ENCODE measurements at regions not wholly inside any gene's neighbourhood (a gene's known extent, or its start where the extent isn't known, plus 50 kb on each side); places are given as distances from the start of the nearest gene placed in this dataset.
A peak's percentile ranks its signal among the peaks of the same experiment; 100 is the strongest.

DNA sequence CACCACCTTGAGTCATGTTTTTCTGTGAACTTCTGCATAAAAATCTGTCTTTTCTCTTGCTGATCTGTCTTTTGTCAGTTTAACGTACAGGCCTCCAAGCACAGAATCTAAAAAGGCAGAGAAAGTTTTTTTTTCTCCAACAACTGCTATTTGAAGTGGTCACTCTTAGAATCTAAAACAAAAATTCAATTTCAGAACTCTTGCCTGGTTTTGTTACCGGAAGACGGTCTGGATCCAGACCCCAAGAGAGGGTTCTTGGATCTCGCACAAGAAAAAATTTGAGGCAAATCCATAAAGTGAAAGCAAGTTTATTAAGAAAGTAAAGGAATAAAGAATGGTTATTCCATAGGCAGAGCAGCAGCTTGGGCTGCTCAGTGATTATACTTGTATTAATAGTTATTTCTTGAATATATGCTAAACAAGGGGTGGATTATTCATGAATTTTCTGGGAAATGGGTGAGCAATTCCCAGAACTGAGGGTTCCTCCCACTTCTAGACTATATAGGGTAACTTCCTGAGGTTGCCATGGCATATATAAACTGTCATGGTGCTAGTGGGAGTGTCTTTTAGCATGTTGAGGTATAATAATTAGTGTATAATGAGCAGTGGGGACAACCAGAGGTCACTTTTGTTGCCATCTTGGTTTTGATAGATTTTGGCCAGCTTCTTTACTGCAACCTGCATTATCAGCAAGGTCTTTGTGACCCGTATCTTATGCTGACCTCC, 150.0 kb upstream of the PLEKHA5 start:
- FAIRE-seq (no peak), ATAC-seq (no peak), DNase-seq (ENCODE audit: extremely low read depth in 1 of 4, low spot score in 3 of 4) (no peak)
- Histone ChIP-seq H3K9ac (ENCODE audit: insufficient read depth in 1 of 2, low read depth in 2 of 2, low read length in 2 of 2) (no peak overlapping the region), H3K9me3 (replicated peaks; ENCODE audit: control insufficient read depth, insufficient read depth, low read depth, low read length) (0 out of 2 replicates have a peak, but pooled peaks cover 1% of the 10 kb centered on the region), H4K20me1 (replicated peaks; ENCODE audit: control insufficient read depth, insufficient read depth, low read length) (no peaks in the 10 kb centered on the region), H3K79me2 (ENCODE audit: control insufficient read depth, insufficient read depth, low read length) (no peaks in the 10 kb centered on the region), H3K4me3 (no peak overlapping the region), H3K4me1 (replicated peaks in 1 of 2; ENCODE audit: control insufficient read depth in 2 of 2, insufficient read depth in 2 of 2, low read length in 2 of 2) (no peaks in the 10 kb centered on the region; a peak in 1 of 5 replicates), H3K9me1 (ENCODE audit: control insufficient read depth, insufficient read depth, low read length) (no peaks in the 10 kb centered on the region), H2AFZ (ENCODE audit: low read depth, low read length) (no peak overlapping the region), H3K4me2 (ENCODE audit: insufficient read depth, low read length) (no peak overlapping the region), H3K27me3 (ENCODE audit: control insufficient read depth in 2 of 2, insufficient read depth in 2 of 2, low read length in 2 of 2) (no peaks in the 10 kb centered on the region), H3K27ac (ENCODE audit: extremely low read depth, low read depth, low read length) (no peak overlapping the region), H3K36me3 (ENCODE audit: control insufficient read depth, insufficient read depth, low read length) (no peaks in the 10 kb centered on the region)
- WGBS (ENCODE audit: insufficient coverage, low coverage, missing lambda C conversion rate), result 53% methylated on average over 5 of the region's 5 CpGs
- in situ Hi-C loops (cut with MboI) (no loop called here), intact Hi-C loops (cut with micrococcal nuclease) (no loop called here)
- no TSS peak for BruUV-seq (replicated peaks)
- TF ChIP-seq L3MBTL2 (IDR thresholded peaks at IDR 0.05) (no peak), SMARCA4 (IDR thresholded peaks at IDR 0.05) (no peak), ZNF785 (CRISPR knock-in tag; IDR thresholded peaks at IDR 0.05) (no peak), STAT5A (IDR thresholded peaks at IDR 0.05; ENCODE audit: borderline replicate concordance, low read length) (peak; percentile 45; the same call in 1 of the 2 replicates)
- TF ChIP-seq, protein P1, sequence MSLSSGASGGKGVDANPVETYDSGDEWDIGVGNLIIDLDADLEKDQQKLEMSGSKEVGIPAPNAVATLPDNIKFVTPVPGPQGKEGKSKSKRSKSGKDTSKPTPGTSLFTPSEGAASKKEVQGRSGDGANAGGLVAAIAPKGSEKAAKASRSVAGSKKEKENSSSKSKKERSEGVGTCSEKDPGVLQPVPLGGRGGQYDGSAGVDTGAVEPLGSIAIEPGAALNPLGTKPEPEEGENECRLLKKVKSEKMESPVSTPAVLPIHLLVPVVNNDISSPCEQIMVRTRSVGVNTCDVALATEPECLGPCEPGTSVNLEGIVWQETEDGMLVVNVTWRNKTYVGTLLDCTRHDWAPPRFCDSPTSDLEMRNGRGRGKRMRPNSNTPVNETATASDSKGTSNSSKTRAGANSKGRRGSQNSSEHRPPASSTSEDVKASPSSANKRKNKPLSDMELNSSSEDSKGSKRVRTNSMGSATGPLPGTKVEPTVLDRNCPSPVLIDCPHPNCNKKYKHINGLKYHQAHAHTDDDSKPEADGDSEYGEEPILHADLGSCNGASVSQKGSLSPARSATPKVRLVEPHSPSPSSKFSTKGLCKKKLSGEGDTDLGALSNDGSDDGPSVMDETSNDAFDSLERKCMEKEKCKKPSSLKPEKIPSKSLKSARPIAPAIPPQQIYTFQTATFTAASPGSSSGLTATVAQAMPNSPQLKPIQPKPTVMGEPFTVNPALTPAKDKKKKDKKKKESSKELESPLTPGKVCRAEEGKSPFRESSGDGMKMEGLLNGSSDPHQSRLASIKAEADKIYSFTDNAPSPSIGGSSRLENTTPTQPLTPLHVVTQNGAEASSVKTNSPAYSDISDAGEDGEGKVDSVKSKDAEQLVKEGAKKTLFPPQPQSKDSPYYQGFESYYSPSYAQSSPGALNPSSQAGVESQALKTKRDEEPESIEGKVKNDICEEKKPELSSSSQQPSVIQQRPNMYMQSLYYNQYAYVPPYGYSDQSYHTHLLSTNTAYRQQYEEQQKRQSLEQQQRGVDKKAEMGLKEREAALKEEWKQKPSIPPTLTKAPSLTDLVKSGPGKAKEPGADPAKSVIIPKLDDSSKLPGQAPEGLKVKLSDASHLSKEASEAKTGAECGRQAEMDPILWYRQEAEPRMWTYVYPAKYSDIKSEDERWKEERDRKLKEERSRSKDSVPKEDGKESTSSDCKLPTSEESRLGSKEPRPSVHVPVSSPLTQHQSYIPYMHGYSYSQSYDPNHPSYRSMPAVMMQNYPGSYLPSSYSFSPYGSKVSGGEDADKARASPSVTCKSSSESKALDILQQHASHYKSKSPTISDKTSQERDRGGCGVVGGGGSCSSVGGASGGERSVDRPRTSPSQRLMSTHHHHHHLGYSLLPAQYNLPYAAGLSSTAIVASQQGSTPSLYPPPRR (CRISPR knock-in tag; IDR thresholded peaks at IDR 0.05; ENCODE audit: borderline replicate concordance), result no peak
- ChIA-PET POLR2A (no interaction called here), CTCF (ENCODE audit: low intra/inter-chr PET ratio) (no interaction called here)

Data from K562 (cell line).